HG02840 (cell line): ENCODE measurements at regions not wholly inside any gene's neighbourhood (a gene's known extent, or its start where the extent isn't known, plus 50 kb on each side); places are given as distances from the start of the nearest gene placed in this dataset.

ENCODE experiments used
- ATAC-seq: cut with Tn5 transposase; IDR thresholded peaks from one replicate; pipeline ENCODE4 v1.9.1; 2021; ENCODE audit warnings: mild to moderate bottlenecking, moderate library complexity, moderate number of reproducible peaks; ENCODE audit not compliant: unreplicated experiment, low FRiP score

DNA sequence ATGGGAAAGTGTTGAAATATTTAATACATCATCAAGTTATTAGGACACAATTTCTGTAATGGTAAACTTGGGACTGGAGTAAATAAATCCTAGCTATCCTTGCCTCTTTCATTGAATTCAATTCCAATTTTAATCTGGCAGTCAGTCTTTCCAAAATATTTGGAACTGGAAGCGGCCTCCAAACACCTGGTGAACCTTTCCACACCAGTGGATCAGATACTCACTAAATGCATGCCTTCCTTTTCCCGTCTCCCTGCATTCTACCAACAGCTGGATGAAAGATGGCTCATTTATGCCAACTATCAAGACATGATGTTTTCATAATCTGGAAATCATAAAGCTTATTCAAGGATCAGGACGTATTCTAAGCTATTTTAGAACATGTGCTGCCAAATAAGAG is 488.2 kb upstream of the SPHKAP start:
- ATAC-seq, result no peak

DNA sequence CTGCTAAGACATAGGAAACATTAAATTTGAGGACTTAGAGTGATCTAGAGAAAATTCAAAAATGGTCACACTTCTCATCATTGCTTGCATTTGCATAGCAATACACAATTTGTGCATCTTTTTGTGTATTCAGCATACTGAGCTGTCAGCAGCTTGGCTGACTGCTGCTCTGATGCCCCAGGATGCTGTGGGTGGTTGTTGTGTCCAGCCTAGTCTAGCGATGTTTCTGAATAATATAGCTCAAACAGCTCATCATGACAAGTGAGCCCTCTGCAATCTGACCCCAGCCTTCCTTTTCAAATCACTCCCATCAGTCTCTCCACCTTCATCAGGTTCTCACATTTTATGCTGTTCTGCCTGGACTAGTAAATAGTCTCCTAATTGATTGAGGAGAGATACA is 483.7 kb upstream of the SPHKAP start:
- ATAC-seq, result no peak

DNA sequence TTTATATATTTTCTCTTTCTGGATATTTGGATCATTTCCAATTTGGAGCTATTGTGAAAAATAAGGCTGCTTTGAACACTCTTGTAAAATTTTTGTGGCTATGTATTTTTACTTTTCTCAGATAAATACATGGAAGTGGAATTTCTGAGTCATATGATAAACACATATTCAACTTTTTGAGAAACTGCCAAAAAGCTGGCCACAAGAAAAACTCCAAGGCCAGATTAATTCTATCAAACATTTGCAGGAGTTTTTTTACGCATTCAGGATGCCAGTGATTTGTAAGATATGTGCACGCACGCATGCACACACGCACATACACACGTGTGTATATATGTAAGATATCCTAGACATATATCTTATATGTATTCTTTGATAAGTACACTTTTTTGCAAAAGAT is 477.5 kb upstream of the SPHKAP start:
- no peak for ATAC-seq

DNA sequence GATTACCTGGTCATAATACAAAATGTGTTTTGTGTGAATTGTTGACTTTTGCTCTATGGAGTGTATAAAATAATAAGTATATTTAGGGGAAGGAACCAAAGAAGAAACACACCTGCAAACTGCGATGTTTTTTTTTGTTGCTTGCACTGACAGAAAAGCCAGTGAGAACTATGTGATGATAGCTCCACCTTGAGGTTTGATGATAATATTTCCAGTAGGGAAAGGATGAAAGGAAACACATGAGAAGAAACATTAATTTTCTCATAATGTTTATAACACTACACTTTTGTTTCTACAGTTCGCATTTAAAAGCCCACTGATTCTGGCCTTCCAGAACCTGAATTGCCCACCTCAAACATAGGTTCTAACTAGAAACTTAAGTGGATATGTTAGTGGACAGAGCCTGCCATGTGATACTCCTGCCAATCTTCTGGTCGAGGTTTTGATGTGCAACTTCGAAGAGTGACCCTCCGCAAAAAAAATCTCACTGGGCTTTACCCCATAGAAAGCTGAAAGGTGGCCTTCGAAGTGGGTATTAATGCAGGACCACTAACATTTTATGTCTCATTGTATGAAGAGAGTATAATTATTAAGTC is 476.4 kb upstream of the SPHKAP start:
- ATAC-seq, result no peak

DNA sequence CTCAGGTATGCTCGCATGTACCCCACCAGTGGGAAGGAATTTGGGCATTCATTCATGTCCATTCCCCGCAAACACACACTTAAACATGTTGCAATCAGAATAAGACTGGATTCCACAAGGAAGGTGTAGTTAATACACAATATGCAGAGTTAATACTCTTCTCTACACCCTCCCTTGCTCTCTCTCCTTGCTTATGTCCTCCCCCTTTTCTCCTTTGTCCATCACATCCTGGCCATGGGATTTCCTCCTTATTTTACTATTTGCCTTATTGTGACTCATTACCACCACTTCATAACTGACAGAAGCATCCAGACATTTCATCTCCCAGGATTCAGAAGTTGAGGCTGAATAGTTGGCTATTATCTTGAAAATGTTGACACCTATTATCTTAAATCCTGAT is 473.8 kb upstream of the SPHKAP start:
- no peak for ATAC-seq

DNA sequence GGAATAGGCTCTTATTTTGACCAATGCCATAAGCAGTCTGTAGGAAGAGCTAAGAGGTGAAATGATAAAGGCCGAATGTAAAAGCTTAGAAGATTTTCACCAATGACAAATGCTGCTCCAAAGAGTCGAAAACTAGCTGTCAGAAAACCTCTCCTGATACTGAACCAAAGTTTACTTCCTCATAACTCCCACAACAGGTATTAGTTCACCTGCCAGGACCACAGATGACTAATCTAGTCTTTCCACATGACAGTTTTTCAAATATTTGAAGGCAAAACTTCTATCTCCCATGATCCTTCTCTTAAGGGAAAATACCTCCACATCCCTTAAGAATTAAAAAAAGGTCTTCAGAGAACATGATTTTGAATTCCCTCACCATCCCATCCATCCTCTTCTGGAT is 473.2 kb upstream of the SPHKAP start:
- ATAC-seq, result no peak

DNA sequence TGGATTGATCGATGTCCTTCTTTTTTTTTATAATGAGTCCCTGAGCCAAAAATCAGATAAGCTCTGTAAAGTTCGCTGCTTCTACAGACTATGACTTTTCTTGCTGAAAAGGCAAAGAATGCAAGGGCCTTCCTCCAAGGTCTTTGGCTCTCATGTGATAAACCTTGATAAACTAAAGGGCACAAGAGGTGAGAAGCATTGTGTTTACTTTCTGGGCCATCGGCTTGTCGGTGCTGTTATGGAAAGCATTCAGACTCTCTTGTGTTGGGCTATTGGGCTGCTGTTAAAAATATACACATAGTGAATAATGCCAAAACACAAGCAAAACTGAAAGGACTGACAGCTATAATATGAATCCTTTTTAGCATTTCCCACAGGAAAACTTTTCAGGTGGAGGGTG is 472.4 kb upstream of the SPHKAP start:
- no peak for ATAC-seq

DNA sequence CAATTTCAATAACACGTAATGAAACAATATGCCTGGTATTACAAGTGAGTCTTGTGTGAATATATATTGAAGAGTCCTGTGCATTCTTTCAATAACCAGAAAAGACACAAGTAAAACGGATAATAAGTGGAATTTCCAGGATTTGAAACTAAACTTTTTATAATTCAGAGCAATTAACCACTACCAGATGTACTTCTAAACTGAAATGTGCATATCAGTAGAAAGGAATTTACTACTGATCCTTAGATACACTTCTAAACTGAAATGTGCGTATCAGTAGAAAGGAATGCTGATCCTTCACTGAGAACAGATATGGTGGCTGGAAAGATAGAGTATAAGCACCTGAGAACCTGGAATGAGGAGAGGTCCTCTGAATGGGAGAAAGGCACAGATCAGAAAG is 470.9 kb upstream of the SPHKAP start:
- no peak for ATAC-seq

DNA sequence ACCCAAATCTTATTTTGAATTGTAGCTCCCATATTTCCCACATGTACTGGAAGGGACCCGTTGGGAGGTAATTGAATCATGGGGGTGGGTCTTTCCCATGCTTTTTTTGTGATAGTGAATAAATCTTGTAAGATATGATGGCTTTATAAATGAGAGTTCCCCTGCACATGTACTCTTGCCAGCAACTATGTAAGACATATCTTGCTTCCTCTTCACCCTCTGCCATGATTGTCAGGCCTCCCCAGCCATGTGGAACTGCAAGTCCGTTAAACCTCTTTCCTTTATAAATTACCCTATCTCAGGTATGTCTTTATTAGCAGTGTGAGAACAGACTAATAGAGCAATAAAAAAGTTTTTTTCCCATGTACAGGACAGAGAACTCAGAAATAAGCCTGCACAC is 468.4 kb upstream of the SPHKAP start:
- no peak for ATAC-seq

DNA sequence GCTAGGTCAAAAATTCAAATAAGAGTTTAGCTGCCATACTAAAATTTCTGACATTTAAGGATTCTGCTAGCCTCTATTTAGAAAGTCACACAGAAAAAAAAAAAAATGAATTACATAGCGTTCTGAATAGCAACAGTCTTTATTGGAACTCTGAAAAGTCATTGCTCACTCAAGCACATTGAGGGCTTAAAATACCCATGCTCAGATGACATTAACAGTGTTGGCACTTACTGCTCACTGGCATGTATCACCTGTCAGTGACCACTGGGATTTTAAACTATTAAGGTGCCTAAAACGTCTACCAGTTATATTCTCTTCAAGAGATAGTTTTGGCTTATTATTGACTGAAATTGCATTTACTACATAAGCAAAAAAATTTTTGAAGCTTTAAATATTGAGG is 468.0 kb upstream of the SPHKAP start:
- no peak for ATAC-seq

DNA sequence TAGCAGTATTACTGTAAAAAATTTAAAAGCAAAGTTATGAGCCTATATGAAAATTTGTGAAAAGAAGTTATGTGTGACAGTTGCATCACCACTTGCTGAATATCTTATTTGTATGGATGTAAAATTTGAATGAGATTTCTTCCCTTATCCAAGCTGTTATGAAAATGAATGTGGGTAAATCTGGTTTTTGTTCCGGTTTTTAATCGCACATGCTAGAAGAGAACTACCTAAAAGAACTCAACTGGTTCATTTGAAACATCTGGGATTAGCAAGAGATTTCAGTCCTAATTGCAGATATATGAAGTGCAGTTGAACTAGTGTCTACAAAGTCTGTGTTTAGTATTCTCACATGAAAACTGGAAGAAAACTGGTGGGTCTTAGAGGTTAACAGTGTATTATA is 467.1 kb upstream of the SPHKAP start:
- ATAC-seq, result no peak

DNA sequence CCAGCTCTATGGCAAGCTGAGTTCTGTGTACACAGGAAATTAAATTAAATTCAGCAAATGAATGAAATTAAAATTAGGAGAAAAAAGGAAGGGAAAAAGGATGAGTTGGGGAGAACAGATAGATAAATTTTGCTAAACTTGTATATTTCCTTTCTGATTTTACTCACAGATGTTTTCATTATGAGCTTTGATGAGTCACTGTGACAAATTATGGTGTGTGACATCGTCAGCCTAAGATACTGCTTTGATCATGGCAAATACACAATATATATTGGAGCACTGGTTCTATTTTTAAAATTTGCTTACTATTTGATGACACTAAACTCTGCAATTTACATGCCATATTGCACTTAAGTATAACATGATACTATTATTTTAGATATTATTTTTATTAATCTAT is 464.6 kb upstream of the SPHKAP start:
- ATAC-seq, result no peak

DNA sequence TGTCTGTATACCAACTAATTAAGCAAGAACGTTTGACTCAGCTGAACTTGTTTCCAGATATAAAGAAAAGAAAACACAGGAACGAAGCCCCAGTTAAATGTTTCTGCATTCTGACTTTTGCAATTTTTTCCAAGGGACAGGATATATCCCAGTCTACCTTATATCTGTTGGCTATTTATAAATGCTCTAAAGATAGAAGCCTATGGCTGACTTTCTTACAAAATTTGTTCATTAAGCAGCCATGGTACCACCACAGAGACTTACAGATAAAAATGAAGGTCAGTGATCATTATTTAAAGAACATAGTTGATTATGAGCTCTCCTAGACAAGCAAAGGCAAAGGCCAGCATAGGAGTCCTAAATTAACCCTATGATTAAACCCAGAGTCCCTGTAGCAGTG is 462.7 kb upstream of the SPHKAP start:
- ATAC-seq, result no peak

DNA sequence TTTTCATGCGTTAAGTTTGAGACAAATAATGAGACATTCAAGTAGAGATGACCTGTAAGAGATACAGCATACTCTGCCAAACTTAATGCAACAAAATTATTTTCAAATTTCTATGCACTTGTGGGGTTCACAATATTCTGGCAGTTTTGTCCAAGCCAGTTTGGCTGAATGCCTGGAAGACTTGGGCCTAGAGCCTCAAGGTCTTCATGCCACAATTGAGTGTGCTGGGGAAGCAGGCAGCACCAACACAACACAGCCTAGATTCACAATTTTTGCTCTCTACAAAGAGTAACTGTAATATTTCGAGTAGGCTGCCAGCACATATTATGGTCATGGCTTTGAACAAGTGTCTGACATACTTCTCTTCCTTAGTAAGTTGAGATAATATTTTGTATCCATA is 461.4 kb upstream of the SPHKAP start:
- no peak for ATAC-seq

DNA sequence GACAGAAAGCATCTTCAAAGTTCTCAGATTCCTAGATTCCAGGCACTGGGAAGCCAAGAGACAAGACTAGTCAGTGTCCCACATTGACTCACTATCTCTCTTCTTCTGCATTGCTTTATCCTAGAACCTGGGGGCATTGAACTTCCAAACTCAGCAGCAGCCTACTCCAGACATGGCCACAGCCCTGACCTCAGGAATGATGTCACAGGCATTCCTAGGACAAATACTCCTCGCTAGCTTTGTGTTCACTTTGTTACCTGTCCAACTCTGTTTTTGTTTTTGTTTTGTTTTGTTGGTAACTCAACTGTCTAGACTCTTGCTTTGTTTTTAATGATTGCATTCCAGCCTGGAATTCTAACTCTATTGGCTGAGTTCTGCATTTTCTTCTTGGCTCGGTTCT is 449.3 kb upstream of the SPHKAP start:
- ATAC-seq, result no peak

DNA sequence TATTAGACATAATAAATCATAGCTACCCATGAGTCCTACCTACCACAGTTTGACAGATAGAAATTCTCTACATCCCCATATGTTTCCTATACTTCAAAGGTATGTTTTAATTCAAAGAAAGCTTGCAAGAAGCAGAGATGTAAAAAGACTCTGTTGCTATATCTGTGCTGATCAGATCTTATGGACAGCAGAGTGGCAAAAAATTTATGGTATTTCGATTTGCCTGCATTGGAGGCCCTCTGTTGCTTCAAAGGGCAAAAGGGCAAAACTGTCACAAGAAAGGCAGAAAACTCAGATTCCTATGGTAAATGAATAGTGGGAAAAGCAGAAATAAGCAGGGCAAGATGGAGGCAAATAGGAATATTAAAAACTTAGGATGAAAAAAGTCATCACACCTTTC is 447.8 kb upstream of the SPHKAP start:
- ATAC-seq, result no peak

DNA sequence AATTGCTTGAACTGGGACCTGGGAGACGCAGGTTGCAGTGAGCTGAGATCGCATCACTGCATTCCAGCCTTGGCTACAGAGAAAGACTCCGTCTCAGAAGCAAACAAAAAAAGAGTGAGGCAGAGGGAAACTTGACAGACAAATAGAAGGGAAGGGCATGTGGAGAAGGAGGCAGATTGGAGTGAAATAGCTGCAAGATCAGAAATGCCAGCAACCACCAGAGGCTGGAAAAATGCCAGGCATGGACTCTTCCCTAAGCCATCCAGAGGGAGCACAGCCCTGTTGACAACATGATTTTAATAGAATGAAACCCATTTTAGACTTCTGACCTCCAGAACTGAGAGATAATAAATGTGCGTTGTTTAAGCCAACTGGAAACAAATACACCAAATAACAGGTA is 447.2 kb upstream of the SPHKAP start:
- ATAC-seq, result no peak

DNA sequence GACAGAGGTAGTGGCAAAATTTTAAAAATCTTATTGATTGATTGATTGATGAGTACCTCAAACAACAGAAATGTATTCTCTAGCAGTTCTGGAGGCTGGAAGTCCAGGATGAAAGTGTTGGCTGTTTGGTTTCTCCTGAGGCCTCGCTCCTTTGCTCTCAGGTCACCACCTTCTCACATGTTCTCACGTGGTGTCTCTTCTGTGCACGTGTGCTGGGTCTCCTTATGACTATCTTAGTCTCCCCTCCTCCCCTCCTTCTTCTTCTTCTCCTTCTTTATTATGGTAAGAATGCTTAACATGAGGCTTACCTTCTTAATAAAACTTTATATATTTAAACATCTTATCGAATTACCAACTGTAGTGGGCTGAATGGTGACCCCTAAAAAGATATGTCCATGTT is 446.0 kb upstream of the SPHKAP start:
- no peak for ATAC-seq

DNA sequence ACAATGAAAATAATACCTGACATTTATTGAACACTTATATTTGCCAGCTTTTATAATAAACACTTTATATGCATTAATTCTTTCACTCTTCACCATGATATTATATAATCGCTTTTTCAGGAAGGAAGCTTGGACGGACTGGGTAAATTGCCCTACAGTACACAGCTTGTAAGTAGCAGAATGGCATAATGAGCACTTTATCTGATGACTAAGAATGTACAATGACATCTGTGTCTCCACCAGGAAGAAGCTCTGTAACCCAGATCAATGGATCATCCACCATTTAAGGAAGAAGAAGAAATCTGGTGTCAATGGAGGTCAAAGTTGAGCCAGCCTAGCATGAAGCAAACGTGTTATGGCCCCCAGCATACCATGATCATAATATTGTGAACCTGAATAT is 444.0 kb upstream of the SPHKAP start:
- ATAC-seq, result no peak

DNA sequence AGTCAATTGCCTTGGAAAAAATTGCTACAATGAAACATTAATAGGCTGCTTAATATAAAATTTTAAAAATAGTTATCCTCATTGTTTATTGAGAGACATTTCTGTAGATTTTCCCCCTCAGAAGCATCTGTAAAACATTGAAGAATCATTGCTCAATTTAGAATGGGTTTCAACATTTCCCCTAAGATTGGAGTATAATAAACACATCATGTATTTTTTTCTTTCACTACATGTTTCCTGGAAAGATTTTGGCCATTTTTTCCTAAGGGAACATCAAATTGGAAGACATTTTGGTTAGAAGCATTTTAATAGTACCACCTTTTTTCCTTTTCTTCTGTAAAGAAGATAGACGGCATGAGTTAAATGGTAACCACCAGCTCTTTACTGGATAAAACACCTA is 443.2 kb upstream of the SPHKAP start:
- ATAC-seq, result no peak

DNA sequence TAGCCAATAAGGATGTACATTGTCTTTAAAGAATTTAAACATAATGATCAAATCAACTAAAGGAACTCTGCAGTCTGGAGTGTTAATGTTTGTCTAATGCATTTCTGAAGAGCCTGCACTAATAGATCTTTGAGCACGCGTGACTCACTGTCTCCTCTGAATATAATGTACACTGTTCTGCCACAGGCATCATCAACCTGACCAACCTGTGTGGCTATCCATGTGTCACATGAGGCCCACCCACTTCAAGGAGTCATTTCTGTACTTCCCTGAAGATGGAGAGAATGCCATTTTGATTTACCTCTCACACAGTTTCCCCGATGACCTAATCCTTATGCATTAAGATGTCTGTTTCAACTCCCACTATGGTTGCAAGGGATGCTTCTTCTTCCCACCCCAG is 434.0 kb upstream of the SPHKAP start:
- ATAC-seq, result no peak

DNA sequence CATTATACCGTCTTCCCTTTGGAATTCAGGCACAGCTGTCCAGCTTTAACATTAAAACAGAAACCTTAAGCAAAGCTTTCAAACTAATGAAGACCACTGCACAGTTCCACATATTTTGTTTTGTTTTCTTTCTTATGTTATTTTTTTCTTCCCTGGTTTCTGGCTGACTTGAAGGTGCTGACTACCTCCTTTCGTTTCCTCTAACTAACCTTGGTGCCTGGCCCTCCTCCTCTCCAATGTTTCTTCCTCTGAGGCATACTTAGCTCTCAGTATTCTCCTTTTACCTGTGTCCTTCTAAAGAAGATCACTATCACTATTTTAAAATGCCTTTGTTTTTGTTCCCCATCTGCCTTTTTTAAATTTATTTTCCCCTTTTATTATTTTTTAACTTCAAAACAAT is 433.3 kb upstream of the SPHKAP start:
- no peak for ATAC-seq

DNA sequence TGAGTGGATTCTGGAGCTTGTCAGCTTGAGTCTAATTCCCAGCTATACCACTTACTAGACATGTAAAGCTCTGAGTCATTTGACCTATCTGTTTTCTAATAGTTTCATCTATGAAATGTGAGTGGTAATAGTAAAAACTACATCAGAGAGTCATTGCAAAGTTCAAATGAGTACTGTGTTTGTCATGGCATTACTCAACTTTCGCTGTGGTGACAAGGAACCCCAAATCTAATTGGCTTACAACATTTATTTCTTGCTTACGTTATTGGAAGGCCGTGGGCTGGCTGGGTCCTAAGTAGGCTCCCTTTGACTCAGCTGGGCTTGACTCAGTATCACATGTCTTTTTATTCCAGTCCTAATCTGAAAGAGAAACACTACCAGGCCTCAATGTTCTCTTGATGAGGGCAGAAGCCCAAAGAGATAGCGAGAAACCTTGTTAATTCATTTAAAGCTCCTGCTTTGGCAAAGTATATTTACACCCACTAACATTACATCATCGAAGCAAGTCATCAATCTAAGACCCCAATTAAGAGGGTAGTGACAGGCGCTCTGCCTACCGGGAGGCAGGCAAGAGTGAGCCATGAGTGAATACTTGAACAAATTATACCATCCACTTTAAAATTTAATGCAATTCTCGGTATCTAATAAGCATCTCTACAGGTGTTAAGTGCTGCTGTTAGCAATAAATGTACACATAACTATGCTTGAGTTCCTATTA is 431.8 kb upstream of the SPHKAP start:
- no peak for ATAC-seq
